Ishikawa (cell line): ENCODE measurements at regions not wholly inside any gene's neighbourhood (a gene's known extent, or its start where the extent isn't known, plus 50 kb on each side); places are given as distances from the start of the nearest gene placed in this dataset.

Experiments
- EP300 ChIP-seq: IDR thresholded peaks from 2 replicates; pipeline ENCODE4 v1.6.1; 2012; ENCODE audit warnings: borderline replicate concordance
- TEAD4 ChIP-seq: IDR thresholded peaks from 2 replicates; pipeline ENCODE4 v1.6.1; 2012
- YY1 ChIP-seq: IDR thresholded peaks from 2 replicates; pipeline ENCODE4 v1.6.1; 2012; ENCODE audit warnings: low read depth
- TF ChIP-seq, protein P1 (sequence below): IDR thresholded peaks from 2 replicates; pipeline ENCODE4 v1.6.1; 2012; ENCODE audit warnings: low read depth, mild to moderate bottlenecking

DNA sequence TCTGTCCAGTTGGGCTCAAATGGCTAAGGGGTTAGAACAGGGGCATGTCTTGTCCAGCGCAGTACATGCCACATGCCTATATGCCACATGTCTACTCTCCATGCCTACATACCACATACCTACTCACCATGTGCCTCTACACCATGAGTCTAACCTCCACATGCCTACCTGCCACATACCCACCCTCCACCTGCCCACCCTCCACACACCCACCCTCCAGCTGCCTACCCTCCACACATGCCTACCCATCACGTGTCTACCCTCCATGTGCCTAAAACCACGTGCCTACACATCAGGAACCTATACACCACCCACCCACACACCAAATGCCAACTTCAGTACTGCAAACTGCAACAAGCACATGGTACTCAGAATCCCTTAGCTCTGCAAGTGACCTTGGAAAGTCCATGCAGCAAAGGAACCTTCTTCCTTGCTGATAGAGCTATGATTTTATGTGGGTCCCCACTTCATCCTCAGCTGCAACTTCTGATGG, 113.0 kb upstream of the CST7 start:
- TF ChIP-seq, protein P1, sequence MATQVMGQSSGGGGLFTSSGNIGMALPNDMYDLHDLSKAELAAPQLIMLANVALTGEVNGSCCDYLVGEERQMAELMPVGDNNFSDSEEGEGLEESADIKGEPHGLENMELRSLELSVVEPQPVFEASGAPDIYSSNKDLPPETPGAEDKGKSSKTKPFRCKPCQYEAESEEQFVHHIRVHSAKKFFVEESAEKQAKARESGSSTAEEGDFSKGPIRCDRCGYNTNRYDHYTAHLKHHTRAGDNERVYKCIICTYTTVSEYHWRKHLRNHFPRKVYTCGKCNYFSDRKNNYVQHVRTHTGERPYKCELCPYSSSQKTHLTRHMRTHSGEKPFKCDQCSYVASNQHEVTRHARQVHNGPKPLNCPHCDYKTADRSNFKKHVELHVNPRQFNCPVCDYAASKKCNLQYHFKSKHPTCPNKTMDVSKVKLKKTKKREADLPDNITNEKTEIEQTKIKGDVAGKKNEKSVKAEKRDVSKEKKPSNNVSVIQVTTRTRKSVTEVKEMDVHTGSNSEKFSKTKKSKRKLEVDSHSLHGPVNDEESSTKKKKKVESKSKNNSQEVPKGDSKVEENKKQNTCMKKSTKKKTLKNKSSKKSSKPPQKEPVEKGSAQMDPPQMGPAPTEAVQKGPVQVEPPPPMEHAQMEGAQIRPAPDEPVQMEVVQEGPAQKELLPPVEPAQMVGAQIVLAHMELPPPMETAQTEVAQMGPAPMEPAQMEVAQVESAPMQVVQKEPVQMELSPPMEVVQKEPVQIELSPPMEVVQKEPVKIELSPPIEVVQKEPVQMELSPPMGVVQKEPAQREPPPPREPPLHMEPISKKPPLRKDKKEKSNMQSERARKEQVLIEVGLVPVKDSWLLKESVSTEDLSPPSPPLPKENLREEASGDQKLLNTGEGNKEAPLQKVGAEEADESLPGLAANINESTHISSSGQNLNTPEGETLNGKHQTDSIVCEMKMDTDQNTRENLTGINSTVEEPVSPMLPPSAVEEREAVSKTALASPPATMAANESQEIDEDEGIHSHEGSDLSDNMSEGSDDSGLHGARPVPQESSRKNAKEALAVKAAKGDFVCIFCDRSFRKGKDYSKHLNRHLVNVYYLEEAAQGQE: no peak
- TF ChIP-seq YY1 (no peak), EP300 (no peak), TEAD4 (no peak)
